SK-N-SH (cell line): ENCODE measurements at regions not wholly inside any gene's neighbourhood (a gene's known extent, or its start where the extent isn't known, plus 50 kb on each side); places are given as distances from the start of the nearest gene placed in this dataset.

Experiments
- CTCF ChIA-PET: fragments of 300-600, 350-600 bp; formaldehyde crosslinking; extraction: SDS; loops from one replicate; lab custom pipeline; 2021; lab: Yijun Ruan, JAX
- POLR2A ChIA-PET: fragments of 350-600 bp; sonication (Branson Sonifier 250); formaldehyde crosslinking; extraction: SDS; loops from one replicate; lab custom pipeline; 2020; ENCODE audit warnings: antibody characterized with exemption, inconsistent platforms; lab: Yijun Ruan, JAX
- DNase-seq: peaks from one replicate; pipeline ENCODE4 v3.0.0; 2012
- H2AFZ ChIP-seq: fragments of 200-600 bp; sonication (generic); 2 replicates; pipeline ENCODE4 v1.8.1; 2016; ENCODE audit warnings: antibody characterized with exemption, mild to moderate bottlenecking, low read depth
- H3F3A ChIP-seq: fragments of 200-600 bp; sonication (generic); replicated peaks from 2 replicates; pipeline ENCODE3; 2016; ENCODE audit warnings: antibody characterized with exemption, mild to moderate bottlenecking; ENCODE audit not compliant: insufficient read depth
- H3K27ac ChIP-seq, 2 experiments: fragments of 200-500 bp in 1 of 2; fragments of 200-600 bp in 1 of 2; sonication (Bioruptor generic) in 1 of 2; sonication (generic), shearing (Covaris generic) in 1 of 2; 2 replicates each; pipeline versions ENCODE4 v1.5.1 to v1.6.1; 2014 to 2016; ENCODE audit warnings: low read depth in 2 of 2, inconsistent platforms in 1 of 2, low read length in 1 of 2, mild to moderate bottlenecking in 1 of 2, mixed read lengths in 1 of 2
- H3K27me3 ChIP-seq: fragments of 200-600 bp; sonication (generic), shearing (Covaris generic); 2 replicates; pipeline ENCODE4 v1.6.1; 2016; ENCODE audit warnings: mixed run types; ENCODE audit not compliant: insufficient read depth
- H3K36me3 ChIP-seq, 2 experiments: fragments of 200-500 bp in 1 of 2; fragments of 200-600 bp in 1 of 2; sonication (Bioruptor generic) in 1 of 2; sonication (generic) in 1 of 2; replicated peaks in 1 of 2; 2 replicates each; pipeline versions ENCODE3 to v1.5.1; 2014 to 2016; ENCODE audit warnings: low read length in 1 of 2, mild to moderate bottlenecking in 1 of 2; ENCODE audit not compliant: insufficient read depth in 2 of 2, control insufficient read depth in 1 of 2
- H3K4me1 ChIP-seq, 2 experiments: fragments of 200-500 bp in 1 of 2; fragments of 200-600 bp in 1 of 2; sonication (Bioruptor generic) in 1 of 2; sonication (generic), shearing (Covaris generic) in 1 of 2; 2 replicates each; pipeline versions ENCODE4 v1.5.1 to v1.6.1; 2014 to 2016; ENCODE audit warnings: low read depth in 1 of 2, low read length in 1 of 2, mixed run types in 1 of 2; ENCODE audit not compliant: insufficient read depth in 2 of 2, control insufficient read depth in 1 of 2
- H3K4me2 ChIP-seq: fragments of 200-600 bp; sonication (generic), shearing (Covaris generic); 2 replicates; pipeline ENCODE4 v1.6.1; 2017; ENCODE audit warnings: mixed run types
- H3K4me3 ChIP-seq, 2 experiments: fragments of 200-500 bp in 1 of 2; fragments of 200-600 bp in 1 of 2; sonication (Bioruptor generic) in 1 of 2; sonication (generic), shearing (Covaris generic) in 1 of 2; 2 replicates each; pipeline versions ENCODE4 v1.5.1 to v1.8.1; 2014 to 2016; ENCODE audit warnings: low read depth in 2 of 2, inconsistent platforms in 1 of 2, low read length in 1 of 2, mild to moderate bottlenecking in 1 of 2, mixed read lengths in 1 of 2, moderate library complexity in 1 of 2
- H3K79me2 ChIP-seq: fragments of 200-600 bp; sonication (generic); 2 replicates; pipeline ENCODE4 v1.8.1; 2017; ENCODE audit warnings: mild to moderate bottlenecking; ENCODE audit not compliant: insufficient read depth
- H3K9ac ChIP-seq: fragments of 200-600 bp; sonication (generic); 2 replicates; pipeline ENCODE4 v1.6.1; 2017; ENCODE audit warnings: mixed run types
- H3K9me2 ChIP-seq: fragments of 200-600 bp; sonication (generic); 2 replicates; pipeline ENCODE4 v1.6.1; 2017; ENCODE audit warnings: mixed run types
- H3K9me3 ChIP-seq: fragments of 200-600 bp; sonication (generic); 2 replicates; pipeline ENCODE4 v1.6.1; 2017; ENCODE audit warnings: mixed run types, mild to moderate bottlenecking, moderate library complexity
- H4K20me1 ChIP-seq: fragments of 200-600 bp; sonication (generic); 2 replicates; pipeline ENCODE4 v1.6.1; 2017; ENCODE audit warnings: mild to moderate bottlenecking, mixed run types; ENCODE audit not compliant: insufficient read depth
- FOSL2 ChIP-seq: IDR thresholded peaks from 2 replicates; pipeline ENCODE4 v1.4.0; 2012; ENCODE audit warnings: low read depth, mild to moderate bottlenecking, moderate library complexity, borderline replicate concordance
- FOXM1 ChIP-seq: IDR thresholded peaks from 2 replicates; pipeline ENCODE4 v1.4.0; 2012; ENCODE audit warnings: low read depth, mild to moderate bottlenecking
- GABPA ChIP-seq: IDR thresholded peaks from 2 replicates; pipeline ENCODE4 v1.4.0; 2012; ENCODE audit warnings: low read depth, mild to moderate bottlenecking
- GATA2 ChIP-seq: sonication (generic); formaldehyde crosslinking; IDR thresholded peaks from 2 replicates; pipeline ENCODE4 v1.5.0; 2020; ENCODE audit warnings: mild to moderate bottlenecking, missing genetic modification reagents
- NFIC ChIP-seq: IDR thresholded peaks from 2 replicates; pipeline ENCODE4 v1.4.0; 2012; ENCODE audit warnings: borderline replicate concordance
- NRF1 ChIP-seq: IDR thresholded peaks from 2 replicates; pipeline ENCODE4 v1.6.1; 2012; ENCODE audit warnings: low read depth, mild to moderate bottlenecking, low read length
- POLR2AphosphoS5 ChIP-seq: IDR thresholded peaks from 2 replicates; pipeline ENCODE4 v1.6.1; 2012; ENCODE audit warnings: low read depth, low read length
- RCOR1 ChIP-seq: fragments of 150-350 bp; IDR thresholded peaks from 2 replicates; pipeline ENCODE4 v1.6.1; 2017; ENCODE audit warnings: antibody characterized with exemption, low read length
- RFX5 ChIP-seq: IDR thresholded peaks from 2 replicates; pipeline ENCODE4 v1.6.1; 2012; ENCODE audit warnings: mild to moderate bottlenecking, improper control_type of control experiment, low read length
- RXRA ChIP-seq: IDR thresholded peaks from 2 replicates; pipeline ENCODE4 v1.4.0; 2012; ENCODE audit warnings: low read depth, mild to moderate bottlenecking, borderline replicate concordance
- SIN3A ChIP-seq: IDR thresholded peaks from 2 replicates; pipeline ENCODE4 v1.6.1; 2012; ENCODE audit warnings: low read depth, mild to moderate bottlenecking, low read length, moderate library complexity, borderline replicate concordance
- TCF12 ChIP-seq: IDR thresholded peaks from 2 replicates; pipeline ENCODE4 v1.4.0; 2012
- YY1 ChIP-seq: IDR thresholded peaks from 2 replicates; pipeline ENCODE4 v1.4.0; 2012; ENCODE audit warnings: low read depth, mild to moderate bottlenecking
- WGBS: methylation state at CpG from one replicate; pipeline ENCODE4 v1.1.6; 2017; ENCODE audit warnings: low lambda C conversion rate; 5-methylcytosine and 5-hydroxymethylcytosine counted together
- TF ChIP-seq, protein P1 (sequence below): IDR thresholded peaks from 2 replicates; pipeline ENCODE4 v1.4.0; 2012; ENCODE audit warnings: low read depth
- TF ChIP-seq, protein P2 (sequence below): fragments of 150-350 bp; IDR thresholded peaks from 2 replicates; pipeline ENCODE4 v1.6.1; 2017; ENCODE audit warnings: antibody characterized with exemption, low read length, low read depth, borderline replicate concordance
- TF ChIP-seq, protein P3 (sequence below): fragments of 150-350 bp; IDR thresholded peaks from 2 replicates; pipeline ENCODE4 v1.6.1; 2016; ENCODE audit warnings: mild to moderate bottlenecking, low read depth, low read length
- TF ChIP-seq, protein P4 (sequence below): IDR thresholded peaks from 2 replicates; pipeline ENCODE4 v1.4.0; 2012; ENCODE audit warnings: low read depth, borderline replicate concordance

DNA sequence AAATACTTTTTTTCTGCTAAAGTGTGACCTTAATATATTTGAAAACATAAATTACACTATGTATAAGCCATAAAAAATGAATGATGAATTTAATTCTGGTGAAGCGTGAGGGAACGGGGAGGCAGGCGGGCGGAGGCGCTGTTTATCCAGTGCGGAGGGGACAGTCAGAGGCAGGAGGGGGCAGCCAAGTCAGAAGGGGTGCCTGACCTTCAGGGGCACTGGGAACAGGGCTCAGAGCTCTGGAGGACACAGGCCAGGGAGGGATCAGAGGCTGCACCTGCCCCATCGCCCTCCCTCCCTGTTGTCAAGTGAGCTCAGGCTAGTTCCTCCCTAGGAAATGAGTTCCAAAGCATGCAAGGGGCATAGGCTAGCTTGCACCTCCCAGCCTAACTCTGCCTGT lies 82.0 kb upstream of the CASZ1 start:
- H2AFZ ChIP-seq: no peak overlapping the region
- H3K4me1 ChIP-seq: no peaks in the 10 kb centered on the region
- TF ChIP-seq SIN3A: no peak
- TF ChIP-seq NFIC: no peak
- TF ChIP-seq, protein P1, sequence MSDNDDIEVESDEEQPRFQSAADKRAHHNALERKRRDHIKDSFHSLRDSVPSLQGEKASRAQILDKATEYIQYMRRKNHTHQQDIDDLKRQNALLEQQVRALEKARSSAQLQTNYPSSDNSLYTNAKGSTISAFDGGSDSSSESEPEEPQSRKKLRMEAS: no peak
- TF ChIP-seq TCF12: no peak
- TF ChIP-seq FOXM1: no peak
- H3K9ac ChIP-seq: no peak overlapping the region
- H3K36me3 ChIP-seq: no peaks in the 10 kb centered on the region
- no peak overlapping the region for H3K4me3 ChIP-seq
- no peaks in the 10 kb centered on the region for H3K27me3 ChIP-seq
- no peaks in the 10 kb centered on the region for H3K79me2 ChIP-seq
- H3K9me2 ChIP-seq: no peaks in the 10 kb centered on the region
- CTCF ChIA-PET: interaction anchor here (0.8 to 3.7 kb wide), 5 partner anchors 9 to 32 kb away, joined by 3 to 20 read pairs (median 10); no protein-coding TSS in a partner anchor
- no peaks in the 10 kb centered on the region for H4K20me1 ChIP-seq
- POLR2A ChIA-PET: interaction anchor here (0.5 to 0.6 kb wide), 3 partner anchors 89 to 426 kb away, joined by 4 to 6 read pairs (median 4); no protein-coding TSS in a partner anchor
- no peaks in the 10 kb centered on the region for H3K9me3 ChIP-seq
- H3K4me2 ChIP-seq: no peak overlapping the region
- no peak for DNase-seq
- H3F3A ChIP-seq: no peaks in the 10 kb centered on the region
- 91% methylated on average over 6 of the region's 7 CpGs for WGBS
- H3K27ac ChIP-seq: no peak overlapping the region

DNA sequence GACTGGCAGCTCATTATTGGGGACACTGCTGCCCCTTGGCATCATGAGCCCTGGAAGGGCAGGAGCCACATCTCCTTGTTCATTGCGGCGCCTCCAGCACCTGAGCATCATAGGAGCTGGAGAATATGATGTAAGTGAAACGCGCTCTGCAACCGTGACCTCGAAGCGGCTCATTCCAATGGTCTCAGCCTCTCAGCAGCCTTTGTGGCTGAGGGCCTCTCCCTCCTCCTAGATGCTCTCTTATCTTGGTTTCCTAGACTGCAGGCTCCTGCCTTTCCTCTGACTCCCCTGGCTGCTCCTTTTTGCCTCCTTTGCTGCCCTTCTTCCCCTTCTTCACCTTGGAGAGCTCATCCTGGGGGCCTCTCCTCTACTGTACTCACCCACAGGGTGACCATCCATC lies 83.6 kb upstream of the CASZ1 start:
- no peak for TF ChIP-seq POLR2AphosphoS5
- TF ChIP-seq GABPA: no peak
- TF ChIP-seq FOXM1: no peak
- no peak for TF ChIP-seq RCOR1
- TF ChIP-seq, protein P2, sequence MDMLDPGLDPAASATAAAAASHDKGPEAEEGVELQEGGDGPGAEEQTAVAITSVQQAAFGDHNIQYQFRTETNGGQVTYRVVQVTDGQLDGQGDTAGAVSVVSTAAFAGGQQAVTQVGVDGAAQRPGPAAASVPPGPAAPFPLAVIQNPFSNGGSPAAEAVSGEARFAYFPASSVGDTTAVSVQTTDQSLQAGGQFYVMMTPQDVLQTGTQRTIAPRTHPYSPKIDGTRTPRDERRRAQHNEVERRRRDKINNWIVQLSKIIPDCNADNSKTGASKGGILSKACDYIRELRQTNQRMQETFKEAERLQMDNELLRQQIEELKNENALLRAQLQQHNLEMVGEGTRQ: no peak
- TF ChIP-seq GATA2 (CRISPR knock-in tag): no peak
- TF ChIP-seq, protein P1: no peak
- TF ChIP-seq SIN3A: no peak
- no peak for TF ChIP-seq YY1
- no peak for TF ChIP-seq NRF1
- TF ChIP-seq RXRA: no peak
- TF ChIP-seq RFX5: no peak
- TF ChIP-seq, protein P3, sequence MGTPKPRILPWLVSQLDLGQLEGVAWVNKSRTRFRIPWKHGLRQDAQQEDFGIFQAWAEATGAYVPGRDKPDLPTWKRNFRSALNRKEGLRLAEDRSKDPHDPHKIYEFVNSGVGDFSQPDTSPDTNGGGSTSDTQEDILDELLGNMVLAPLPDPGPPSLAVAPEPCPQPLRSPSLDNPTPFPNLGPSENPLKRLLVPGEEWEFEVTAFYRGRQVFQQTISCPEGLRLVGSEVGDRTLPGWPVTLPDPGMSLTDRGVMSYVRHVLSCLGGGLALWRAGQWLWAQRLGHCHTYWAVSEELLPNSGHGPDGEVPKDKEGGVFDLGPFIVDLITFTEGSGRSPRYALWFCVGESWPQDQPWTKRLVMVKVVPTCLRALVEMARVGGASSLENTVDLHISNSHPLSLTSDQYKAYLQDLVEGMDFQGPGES: no peak
- no peak for TF ChIP-seq FOSL2
- TF ChIP-seq, protein P4, sequence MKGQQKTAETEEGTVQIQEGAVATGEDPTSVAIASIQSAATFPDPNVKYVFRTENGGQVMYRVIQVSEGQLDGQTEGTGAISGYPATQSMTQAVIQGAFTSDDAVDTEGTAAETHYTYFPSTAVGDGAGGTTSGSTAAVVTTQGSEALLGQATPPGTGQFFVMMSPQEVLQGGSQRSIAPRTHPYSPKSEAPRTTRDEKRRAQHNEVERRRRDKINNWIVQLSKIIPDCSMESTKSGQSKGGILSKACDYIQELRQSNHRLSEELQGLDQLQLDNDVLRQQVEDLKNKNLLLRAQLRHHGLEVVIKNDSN: no peak
- Histone ChIP-seq H3K9me2 (no peaks in the 10 kb centered on the region), H3K4me1 (no peaks in the 10 kb centered on the region), H3K27ac (no peak overlapping the region), H3K9ac (no peak overlapping the region), H3K27me3 (peaks cover 6% of the 10 kb centered on the region; the same call in 1 of the 2 replicates), H4K20me1 (no peaks in the 10 kb centered on the region), H3F3A (peaks cover 3% of the 10 kb centered on the region), H3K4me3 (no peak overlapping the region), H2AFZ (no peak overlapping the region), H3K79me2 (no peaks in the 10 kb centered on the region), H3K4me2 (no peak overlapping the region), H3K9me3 (no peaks in the 10 kb centered on the region), H3K36me3 (no peaks in the 10 kb centered on the region)
- POLR2A ChIA-PET: interaction anchor here (0.6 kb wide), 1 partner anchor 66 kb away, joined by 4 read pairs; no protein-coding TSS in a partner anchor
- 97% methylated on average over 7 of the region's 7 CpGs for WGBS
- CTCF ChIA-PET: interaction anchor here (0.8 to 3.7 kb wide), 6 partner anchors 8 to 450 kb away, joined by 3 to 20 read pairs (median 4); partner anchors contain the start of gene CENPS
- no peak for DNase-seq
